Suprapubic skin (tissue), 4 donors: ENCODE measurements at regions not wholly inside any gene's neighbourhood (a gene's known extent, or its start where the extent isn't known, plus 50 kb on each side); places are given as distances from the start of the nearest gene placed in this dataset.

Experiments used
- DNase-seq, 2 donors: peaks; one replicate each; pipeline ENCODE4 v3.0.0-alpha.2; 2019; ENCODE audit warnings: low spot score in 2 of 2
- H3K27ac ChIP-seq: fragments of 200-600 bp; sonication (generic); one replicate; pipeline ENCODE4 v1.5.1; 2019
- H3K27me3 ChIP-seq: fragments of 200-600 bp; sonication (generic); one replicate; pipeline ENCODE4 v1.5.1; 2019
- H3K36me3 ChIP-seq: fragments of 200-600 bp; sonication (generic); one replicate; pipeline ENCODE4 v1.5.1; 2019
- H3K4me1 ChIP-seq: fragments of 200-600 bp; sonication (generic); one replicate; pipeline ENCODE4 v1.5.1; 2019
- H3K4me3 ChIP-seq: fragments of 200-600 bp; sonication (generic); one replicate; pipeline ENCODE4 v1.5.1; 2019; ENCODE audit warnings: mild to moderate bottlenecking
- H3K9me3 ChIP-seq: fragments of 200-600 bp; sonication (generic); one replicate; pipeline ENCODE4 v1.5.1; 2019
- CTCF ChIP-seq, 2 donors: fragments of 200-600 bp in 1 of 2; fragments of 450-650 bp in 1 of 2; sonication (generic) in 1 of 2; IDR thresholded peaks; one replicate each; pipeline ENCODE4 v1.5.1; 2016 to 2019; ENCODE audit warnings: antibody characterized with exemption in 2 of 2, mild to moderate bottlenecking in 1 of 2, moderate library complexity in 1 of 2
- EP300 ChIP-seq: sonication (generic); formaldehyde crosslinking; IDR thresholded peaks from one replicate; pipeline ENCODE4 v1.6.1; 2017; ENCODE audit warnings: antibody characterized with exemption
- POLR2A ChIP-seq, 2 donors: fragments of 450-650 bp; IDR thresholded peaks; one replicate each; pipeline ENCODE4 v1.6.1; 2017; ENCODE audit warnings: antibody characterized with exemption in 2 of 2, mild to moderate bottlenecking in 2 of 2, moderate library complexity in 2 of 2
- POLR2AphosphoS5 ChIP-seq, 3 donors: sonication (generic); formaldehyde crosslinking; IDR thresholded peaks; one replicate each; pipeline ENCODE4 v1.6.1; 2017; ENCODE audit warnings: antibody characterized with exemption in 3 of 3
- WGBS: methylation state at CpG from one replicate; pipeline ENCODE4 v1.1.5; 2018; 5-methylcytosine and 5-hydroxymethylcytosine counted together

GRCh38 chr3:73766599-73767381 lies 142.0 kb upstream of the PDZRN3 start:
- H3K4me3 ChIP-seq: peak overlapping the region; percentile 27
- WGBS: 14% methylated on average over 7 of the region's 7 CpGs
- no peak for DNase-seq

GRCh38 chr3:73765878-73766545 lies 141.3 kb upstream of the PDZRN3 start:
- WGBS: 36% methylated on average over 5 of the region's 5 CpGs
- Histone ChIP-seq H3K9me3 (no peaks in the 10 kb centered on the region), H3K36me3 (no peaks in the 10 kb centered on the region), H3K4me3 (no peak overlapping the region), H3K4me1 (peaks cover 26% of the 10 kb centered on the region), H3K27ac (peak overlapping the region; percentile 83), H3K27me3 (no peaks in the 10 kb centered on the region)
- TF ChIP-seq CTCF (IDR thresholded peaks at IDR 0.05) (no peak), POLR2AphosphoS5 (IDR thresholded peaks at IDR 0.05) (peak in 2 of 3 donors; percentile 31 to 62)
- DNase-seq: no peak

More at GRCh38 chr3:73766599-73767381, 142.0 kb upstream of the PDZRN3 start:
- H3K36me3 ChIP-seq: no peaks in the 10 kb centered on the region
- no peaks in the 10 kb centered on the region for H3K27me3 ChIP-seq
- H3K27ac ChIP-seq: peak overlapping the region; percentile 83
- TF ChIP-seq CTCF (IDR thresholded peaks at IDR 0.05): no peak
- no peak for TF ChIP-seq POLR2AphosphoS5 (IDR thresholded peaks at IDR 0.05)
- TF ChIP-seq POLR2A (IDR thresholded peaks at IDR 0.05): no peak
- no peak for TF ChIP-seq EP300
- H3K4me1 ChIP-seq: peaks cover 26% of the 10 kb centered on the region
- H3K9me3 ChIP-seq: no peaks in the 10 kb centered on the region

- Histone ChIP-seq H3K27me3 (no peaks in the 10 kb centered on the region), H3K4me3 (no peak overlapping the region), H3K9me3 (no peaks in the 10 kb centered on the region), H3K36me3 (no peaks in the 10 kb centered on the region), H3K27ac (no peak overlapping the region), H3K4me1 (peaks cover 25% of the 10 kb centered on the region)
- WGBS: 91% methylated on average over 5 of the region's 5 CpGs
- TF ChIP-seq CTCF (IDR thresholded peaks at IDR 0.05) (no peak), POLR2A (IDR thresholded peaks at IDR 0.05) (no peak), POLR2AphosphoS5 (IDR thresholded peaks at IDR 0.05) (no peak), EP300 (no peak)
- DNase-seq: no peak
These were observed 138.1 kb upstream of the PDZRN3 start for GRCh38 chr3:73762855-73763254.

- H3K4me3 ChIP-seq: no peak overlapping the region
- 49% methylated on average over 3 of the region's 3 CpGs for WGBS
- peaks cover 6% of the 10 kb centered on the region for H3K4me1 ChIP-seq
- H3K27me3 ChIP-seq: no peaks in the 10 kb centered on the region
- H3K36me3 ChIP-seq: no peaks in the 10 kb centered on the region
- peak overlapping the region; percentile 0 for H3K27ac ChIP-seq
- TF ChIP-seq POLR2AphosphoS5 (IDR thresholded peaks at IDR 0.05) (no peak), POLR2A (IDR thresholded peaks at IDR 0.05) (no peak), EP300 (no peak), CTCF (IDR thresholded peaks at IDR 0.05) (no peak)
- H3K9me3 ChIP-seq: no peaks in the 10 kb centered on the region
- no peak for DNase-seq
These were observed 134.6 kb upstream of the PDZRN3 start for GRCh38 chr3:73759297-73759711.

- Histone ChIP-seq H3K4me1 (peaks cover 6% of the 10 kb centered on the region), H3K4me3 (no peak overlapping the region), H3K27me3 (no peaks in the 10 kb centered on the region), H3K27ac (no peak overlapping the region), H3K36me3 (no peaks in the 10 kb centered on the region), H3K9me3 (no peaks in the 10 kb centered on the region)
- no peak for DNase-seq
- 90% methylated on average over 3 of the region's 3 CpGs for WGBS
- TF ChIP-seq POLR2A (IDR thresholded peaks at IDR 0.05) (no peak), POLR2AphosphoS5 (IDR thresholded peaks at IDR 0.05) (no peak), EP300 (no peak), CTCF (IDR thresholded peaks at IDR 0.05) (no peak)
These were observed 132.8 kb upstream of the PDZRN3 start for GRCh38 chr3:73757536-73757935.
